HepG2 (cell line): ENCODE measurements at regions not wholly inside any gene's neighbourhood (a gene's known extent, or its start where the extent isn't known, plus 50 kb on each side); places are given as distances from the start of the nearest gene placed in this dataset.

Experiments used
- ATAC-seq: fragments of 200-7000 bp; cut with Tn5 transposase; 3 replicates; pipeline ENCODE4 v1.9.1; 2020; ENCODE audit warnings: mild to moderate bottlenecking, moderate library complexity
- BruUV-seq: library from RNA; stranded (reverse); fragments of 400-500 nt; replicated peaks from 2 replicates; lab custom pipeline; 2021; lab: Mats Ljungman, UMichigan
- CTCF ChIA-PET: fragments of 300-600 bp; formaldehyde crosslinking; extraction: SDS; loops from one replicate; lab custom pipeline; 2021; ENCODE audit warnings: low total read pairs, inconsistent platforms, low intra/inter-chr PET ratio; lab: Yijun Ruan, JAX
- POLR2A ChIA-PET: fragments of 350-600 bp; sonication (Branson Sonifier 250); formaldehyde crosslinking; loops from one replicate; lab custom pipeline; 2020; ENCODE audit warnings: antibody characterized with exemption, inconsistent platforms; lab: Yijun Ruan, JAX
- DNase-seq: peaks from one replicate; pipeline ENCODE4 v3.0.0-alpha.2; 2015; ENCODE audit warnings: low spot score
- FAIRE-seq: peaks from 3 replicates; lab custom pipeline; 2011; peaks lifted over from hg19 to GRCh38; lab: Jason Lieb, UNC
- H2AFZ ChIP-seq: one replicate; pipeline ENCODE4 v1.6.1; 2011; ENCODE audit warnings: low read length, inconsistent platforms
- H3K27ac ChIP-seq: fragments of 300-600 bp; 3 replicates; pipeline ENCODE4 v1.8.0; 2011; ENCODE audit warnings: mixed run types, mild to moderate bottlenecking, mixed read lengths, low read length, inconsistent platforms; ENCODE audit not compliant: insufficient read depth; ENCODE audit errors: extremely low read length
- H3K27me3 ChIP-seq, 2 experiments: fragments of 200-600 bp in 1 of 2; 2 replicates in 1 of 2; 3 replicates in 1 of 2; pipeline versions ENCODE4 v1.6.0 to v1.8.0; 2011; ENCODE audit warnings: low read length in 2 of 2, mild to moderate bottlenecking in 2 of 2, moderate library complexity in 2 of 2, inconsistent platforms in 1 of 2; ENCODE audit not compliant: insufficient read depth in 2 of 2, control insufficient read depth in 1 of 2
- H3K36me3 ChIP-seq, 2 experiments: fragments of 200-600 bp in 1 of 2; replicated peaks in 1 of 2; 2 replicates in 1 of 2; 3 replicates in 1 of 2; pipeline versions ENCODE4 v1.5.1 to v1.8.0; 2011; ENCODE audit warnings: low read length in 2 of 2, inconsistent platforms in 1 of 2; ENCODE audit not compliant: insufficient read depth in 2 of 2, control insufficient read depth in 1 of 2
- H3K4me1 ChIP-seq: 2 replicates; pipeline ENCODE4 v1.5.1; 2012; ENCODE audit warnings: low read length, inconsistent platforms; ENCODE audit not compliant: insufficient read depth
- H3K4me2 ChIP-seq: 2 replicates; pipeline ENCODE4 v1.6.0; 2011; ENCODE audit warnings: low read depth, low read length, inconsistent platforms
- H3K4me3 ChIP-seq, 3 experiments: fragments of 200-600 bp in 1 of 3; sonication (generic), shearing (Covaris generic) in 1 of 3; replicated peaks in 1 of 3; 2 replicates each; pipeline ENCODE4 v1.5.1; 2011 to 2016; ENCODE audit warnings: low read length in 3 of 3, inconsistent platforms in 2 of 3, low read depth in 2 of 3, mild to moderate bottlenecking in 2 of 3, control low read depth in 1 of 3, mixed read lengths in 1 of 3; ENCODE audit not compliant: insufficient read depth in 1 of 3
- H3K79me2 ChIP-seq: one replicate; pipeline ENCODE4 v1.6.1; 2011; ENCODE audit warnings: low read length, inconsistent platforms; ENCODE audit not compliant: insufficient read depth
- H3K9ac ChIP-seq: 2 replicates; pipeline ENCODE4 v1.6.0; 2011; ENCODE audit warnings: mild to moderate bottlenecking, low read depth, low read length, inconsistent platforms; ENCODE audit not compliant: insufficient read depth
- H3K9me3 ChIP-seq: 2 replicates; pipeline ENCODE4 v1.5.1; 2012; ENCODE audit warnings: mild to moderate bottlenecking, low read length
- H4K20me1 ChIP-seq: 2 replicates; pipeline ENCODE4 v1.6.0; 2011; ENCODE audit warnings: inconsistent platforms, mild to moderate bottlenecking, low read length, moderate library complexity; ENCODE audit not compliant: insufficient read depth
- CEBPG ChIP-seq: IDR thresholded peaks from 2 replicates; pipeline ENCODE4 v1.6.1; 2016
- DNMT3B ChIP-seq: conservative IDR thresholded peaks from 2 replicates; pipeline ENCODE4 v1.6.1; 2016; ENCODE audit warnings: missing biosample characterization, control low read depth
- NFE2L2 ChIP-seq: fragments of 150-350 bp; IDR thresholded peaks from 2 replicates; pipeline ENCODE4 v1.6.1; 2014; ENCODE audit warnings: low read length
- NR1H2 ChIP-seq: sonication (generic); formaldehyde crosslinking; IDR thresholded peaks from 2 replicates; pipeline ENCODE4 v1.8.1; 2022; ENCODE audit warnings: low read depth, missing genetic modification reagents, borderline replicate concordance
- SMAD1 ChIP-seq: sonication (generic); formaldehyde crosslinking; IDR thresholded peaks from 2 replicates; pipeline ENCODE4 v1.4.0; 2020; ENCODE audit warnings: missing genetic modification reagents, low read depth, mild to moderate bottlenecking, borderline replicate concordance
- SRSF1 ChIP-seq: fragments of 200-400 bp; formaldehyde crosslinking; optimal IDR thresholded peaks from 2 replicates; pipeline ENCODE3; 2017; ENCODE audit warnings: mild to moderate bottlenecking, low read depth, low read length, moderate library complexity
- TBX2 ChIP-seq: sonication (generic); formaldehyde crosslinking; IDR thresholded peaks from 2 replicates; pipeline ENCODE4 v1.5.0; 2020; ENCODE audit warnings: missing genetic modification reagents, mild to moderate bottlenecking, borderline replicate concordance
- TCF7 ChIP-seq: sonication (generic); IDR thresholded peaks from 2 replicates; pipeline ENCODE4 v1.6.1; 2016; ENCODE audit warnings: antibody characterized with exemption, low read depth
- ZNF207 ChIP-seq: fragments of 450-650 bp; IDR thresholded peaks from 2 replicates; pipeline ENCODE4 v1.6.1; 2016; ENCODE audit warnings: antibody characterized with exemption, borderline replicate concordance
- ZNF256 ChIP-seq: sonication (generic); formaldehyde crosslinking; conservative IDR thresholded peaks from 2 replicates; pipeline ENCODE4 v1.4.0; 2020; ENCODE audit warnings: missing genetic modification reagents
- ZNF441 ChIP-seq: sonication (generic); formaldehyde crosslinking; IDR thresholded peaks from 2 replicates; pipeline ENCODE4 v1.7.0; 2021; ENCODE audit warnings: missing genetic modification reagents, borderline replicate concordance
- ZNF530 ChIP-seq: sonication (generic); formaldehyde crosslinking; IDR thresholded peaks from 2 replicates; pipeline ENCODE4 v1.5.0; 2020; ENCODE audit warnings: low read depth, mild to moderate bottlenecking, missing genetic modification reagents
- WGBS: methylation state at CpG from one replicate; pipeline ENCODE4 v1.1.6; 2017; ENCODE audit warnings: low lambda C conversion rate; 5-methylcytosine and 5-hydroxymethylcytosine counted together
- in situ Hi-C: cut with HindIII; loops from 2 replicates; pipeline ENCODE4 v1.10.0; 2017; ENCODE audit warnings: low pct_unique_long_range_greater_than_20kb; ENCODE audit not compliant: extremely low pct_ligation_motif_present
- intact Hi-C: fragments of 100-400 bp; cut with micrococcal nuclease; formaldehyde crosslinking; loops from one replicate; pipeline ENCODE4 v1.10.0; 2022; ENCODE audit not compliant: unreplicated experiment
- TF ChIP-seq, protein P1 (sequence below), 2 experiments: IDR thresholded peaks; 2 replicates each; pipeline ENCODE4 v1.6.1; 2011 to 2012; ENCODE audit warnings: low read length in 2 of 2, borderline replicate concordance in 1 of 2, low read depth in 1 of 2, mild to moderate bottlenecking in 1 of 2, moderate library complexity in 1 of 2
- TF ChIP-seq, protein P2 (sequence below): sonication (generic); formaldehyde crosslinking; IDR thresholded peaks from 2 replicates; pipeline ENCODE4 v1.8.0; 2022; ENCODE audit warnings: missing genetic modification reagents, mild to moderate bottlenecking, inconsistent platforms, borderline replicate concordance
- TF ChIP-seq, protein P3 (sequence below): IDR thresholded peaks from 2 replicates; pipeline ENCODE4 v1.6.1; 2016; ENCODE audit warnings: mild to moderate bottlenecking

DNA sequence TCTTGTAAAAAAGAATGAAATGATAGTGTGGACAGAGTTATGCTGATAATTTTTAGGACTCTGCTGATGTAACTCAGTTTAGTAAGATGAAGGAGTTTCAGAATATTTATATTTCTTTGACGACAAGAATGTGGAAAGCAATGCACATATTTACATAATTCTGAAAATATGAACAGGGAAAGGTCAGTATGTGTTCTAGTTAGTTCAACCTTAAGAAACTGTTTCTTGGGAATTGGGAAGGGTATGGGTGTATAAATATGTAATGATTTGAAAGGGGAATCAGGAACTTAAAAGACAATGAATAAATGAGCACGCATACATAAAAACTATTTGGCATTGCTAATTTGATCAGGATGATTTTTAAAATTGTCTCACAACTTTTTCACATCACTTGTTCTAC lies 1226.1 kb downstream of the SI start (continued):
- TF ChIP-seq, protein P1, sequence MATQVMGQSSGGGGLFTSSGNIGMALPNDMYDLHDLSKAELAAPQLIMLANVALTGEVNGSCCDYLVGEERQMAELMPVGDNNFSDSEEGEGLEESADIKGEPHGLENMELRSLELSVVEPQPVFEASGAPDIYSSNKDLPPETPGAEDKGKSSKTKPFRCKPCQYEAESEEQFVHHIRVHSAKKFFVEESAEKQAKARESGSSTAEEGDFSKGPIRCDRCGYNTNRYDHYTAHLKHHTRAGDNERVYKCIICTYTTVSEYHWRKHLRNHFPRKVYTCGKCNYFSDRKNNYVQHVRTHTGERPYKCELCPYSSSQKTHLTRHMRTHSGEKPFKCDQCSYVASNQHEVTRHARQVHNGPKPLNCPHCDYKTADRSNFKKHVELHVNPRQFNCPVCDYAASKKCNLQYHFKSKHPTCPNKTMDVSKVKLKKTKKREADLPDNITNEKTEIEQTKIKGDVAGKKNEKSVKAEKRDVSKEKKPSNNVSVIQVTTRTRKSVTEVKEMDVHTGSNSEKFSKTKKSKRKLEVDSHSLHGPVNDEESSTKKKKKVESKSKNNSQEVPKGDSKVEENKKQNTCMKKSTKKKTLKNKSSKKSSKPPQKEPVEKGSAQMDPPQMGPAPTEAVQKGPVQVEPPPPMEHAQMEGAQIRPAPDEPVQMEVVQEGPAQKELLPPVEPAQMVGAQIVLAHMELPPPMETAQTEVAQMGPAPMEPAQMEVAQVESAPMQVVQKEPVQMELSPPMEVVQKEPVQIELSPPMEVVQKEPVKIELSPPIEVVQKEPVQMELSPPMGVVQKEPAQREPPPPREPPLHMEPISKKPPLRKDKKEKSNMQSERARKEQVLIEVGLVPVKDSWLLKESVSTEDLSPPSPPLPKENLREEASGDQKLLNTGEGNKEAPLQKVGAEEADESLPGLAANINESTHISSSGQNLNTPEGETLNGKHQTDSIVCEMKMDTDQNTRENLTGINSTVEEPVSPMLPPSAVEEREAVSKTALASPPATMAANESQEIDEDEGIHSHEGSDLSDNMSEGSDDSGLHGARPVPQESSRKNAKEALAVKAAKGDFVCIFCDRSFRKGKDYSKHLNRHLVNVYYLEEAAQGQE (IDR thresholded peaks at IDR 0.05; ENCODE audit: borderline replicate concordance in 1 of 2, low read depth in 1 of 2, low read length in 2 of 2) = no peak
- no peak for TF ChIP-seq ZNF207
- no peak for TF ChIP-seq TCF7
- TF ChIP-seq DNMT3B (CRISPR knock-in tag) = no peak
- no peak for TF ChIP-seq NR1H2 (CRISPR knock-in tag)
- no peak for TF ChIP-seq CEBPG (CRISPR knock-in tag)
- no peak for TF ChIP-seq SRSF1
- no peak for TF ChIP-seq ZNF256 (CRISPR knock-in tag)
- TF ChIP-seq, protein P2, sequence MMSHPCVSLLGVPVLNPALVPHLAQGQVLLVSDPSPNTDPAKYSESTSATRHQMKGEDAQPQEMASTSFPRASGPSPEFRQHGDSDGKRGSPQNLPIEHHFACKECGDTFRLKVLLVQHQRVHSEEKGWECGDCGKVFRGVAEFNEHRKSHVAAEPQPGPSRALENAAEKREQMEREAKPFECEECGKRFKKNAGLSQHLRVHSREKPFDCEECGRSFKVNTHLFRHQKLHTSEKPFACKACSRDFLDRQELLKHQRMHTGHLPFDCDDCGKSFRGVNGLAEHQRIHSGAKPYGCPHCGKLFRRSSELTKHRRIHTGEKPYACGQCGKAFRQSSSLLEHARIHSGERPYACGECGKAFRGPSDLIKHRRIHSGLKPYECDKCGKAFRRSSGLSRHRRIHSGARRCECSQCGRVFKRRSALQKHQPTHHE (CRISPR knock-in tag) = no peak

DNA sequence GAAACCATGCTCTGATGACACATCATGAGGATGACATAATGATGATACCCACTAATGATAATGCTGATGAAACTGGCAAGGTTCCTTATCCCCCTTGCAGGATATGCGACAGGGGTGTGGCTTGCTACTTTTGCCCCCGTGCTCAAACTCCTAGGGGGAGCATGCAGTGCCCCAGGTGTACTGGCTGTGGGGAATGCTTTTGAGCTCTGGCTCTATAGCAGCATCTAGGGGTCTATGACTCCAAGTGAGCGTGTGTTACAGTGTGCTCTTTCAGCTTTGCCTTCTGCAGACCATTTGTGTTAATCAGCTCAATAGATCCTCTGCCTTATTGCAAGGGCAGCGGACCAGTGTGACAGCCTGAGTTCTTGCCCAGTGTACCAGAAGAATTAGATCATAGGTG lies 1239.5 kb downstream of the SI start:
- ChIA-PET POLR2A (no interaction called here), CTCF (no interaction called here)
- no peaks in the 10 kb centered on the region for H3K27me3 ChIP-seq
- H2AFZ ChIP-seq = no peak overlapping the region
- no peak for FAIRE-seq
- intact Hi-C loops = no loop called here
- H3K4me2 ChIP-seq = no peak overlapping the region
- H3K79me2 ChIP-seq = no peaks in the 10 kb centered on the region
- H4K20me1 ChIP-seq = no peaks in the 10 kb centered on the region
- no peak for ATAC-seq
- WGBS = 6% methylated on average over 4 of the region's 4 CpGs
- no peaks in the 10 kb centered on the region for H3K4me1 ChIP-seq
- no peak overlapping the region for H3K9ac ChIP-seq
- H3K27ac ChIP-seq = no peak overlapping the region
- no peak for DNase-seq
- no TSS peak for BruUV-seq
- no peak overlapping the region for H3K4me3 ChIP-seq
- H3K36me3 ChIP-seq = no peaks in the 10 kb centered on the region
- in situ Hi-C loops = no loop called here
- H3K9me3 ChIP-seq = no peaks in the 10 kb centered on the region
- TF ChIP-seq SMAD1 = no peak
- TF ChIP-seq NFE2L2 = no peak
- TF ChIP-seq, protein P3, sequence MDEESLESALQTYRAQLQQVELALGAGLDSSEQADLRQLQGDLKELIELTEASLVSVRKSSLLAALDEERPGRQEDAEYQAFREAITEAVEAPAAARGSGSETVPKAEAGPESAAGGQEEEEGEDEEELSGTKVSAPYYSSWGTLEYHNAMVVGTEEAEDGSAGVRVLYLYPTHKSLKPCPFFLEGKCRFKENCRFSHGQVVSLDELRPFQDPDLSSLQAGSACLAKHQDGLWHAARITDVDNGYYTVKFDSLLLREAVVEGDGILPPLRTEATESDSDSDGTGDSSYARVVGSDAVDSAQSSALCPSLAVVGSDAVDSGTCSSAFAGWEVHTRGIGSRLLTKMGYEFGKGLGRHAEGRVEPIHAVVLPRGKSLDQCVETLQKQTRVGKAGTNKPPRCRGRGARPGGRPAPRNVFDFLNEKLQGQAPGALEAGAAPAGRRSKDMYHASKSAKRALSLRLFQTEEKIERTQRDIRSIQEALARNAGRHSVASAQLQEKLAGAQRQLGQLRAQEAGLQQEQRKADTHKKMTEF = no peak
- TF ChIP-seq ZNF441 (CRISPR knock-in tag) = no peak
- no peak for TF ChIP-seq TBX2
- TF ChIP-seq ZNF530 = no peak
